Neuronal stem cell (in vitro differentiated cells): ENCODE measurements at regions not wholly inside any gene's neighbourhood (a gene's known extent, or its start where the extent isn't known, plus 50 kb on each side); places are given as distances from the start of the nearest gene placed in this dataset.

Experiments used
- DNase-seq: peaks from one replicate; pipeline ENCODE4 v3.0.0-alpha.2; 2013; ENCODE audit warnings: low spot score
- H2AFZ ChIP-seq: one replicate; pipeline ENCODE4 v1.6.1; 2013; ENCODE audit warnings: mild to moderate bottlenecking, low read length, inconsistent platforms
- H2AK5ac ChIP-seq: 2 replicates; pipeline ENCODE4 v1.6.1; 2013; ENCODE audit warnings: low read depth, mild to moderate bottlenecking, inconsistent platforms, low read length, moderate library complexity, mixed read lengths
- H2BK120ac ChIP-seq: 2 replicates; pipeline ENCODE4 v1.6.1; 2013; ENCODE audit warnings: low read depth, mild to moderate bottlenecking, inconsistent platforms, low read length, moderate library complexity, mixed read lengths
- H2BK12ac ChIP-seq: one replicate; pipeline ENCODE4 v1.6.1; 2013; ENCODE audit warnings: low read length, inconsistent platforms
- H2BK15ac ChIP-seq: 2 replicates; pipeline ENCODE4 v1.6.1; 2013; ENCODE audit warnings: mild to moderate bottlenecking, low read length, inconsistent platforms, mixed read lengths
- H2BK5ac ChIP-seq: one replicate; pipeline ENCODE4 v1.6.1; 2013; ENCODE audit warnings: inconsistent platforms, mild to moderate bottlenecking, low read length, moderate library complexity
- H3K14ac ChIP-seq: one replicate; pipeline ENCODE4 v1.6.1; 2013; ENCODE audit warnings: low read length, inconsistent platforms
- H3K18ac ChIP-seq: 2 replicates; pipeline ENCODE4 v1.6.1; 2013; ENCODE audit warnings: low read length, inconsistent platforms
- H3K23ac ChIP-seq: 2 replicates; pipeline ENCODE4 v1.6.1; 2013; ENCODE audit warnings: low read depth, mild to moderate bottlenecking, mixed read lengths, low read length, inconsistent platforms; ENCODE audit not compliant: poor library complexity
- H3K27ac ChIP-seq: replicated peaks from 3 replicates; pipeline ENCODE4 v1.5.1; 2013; ENCODE audit warnings: low read length, inconsistent platforms
- H3K27me3 ChIP-seq, 3 experiments: 2 replicates each; pipeline ENCODE4 v1.6.1; 2013; ENCODE audit warnings: low read length in 3 of 3, mild to moderate bottlenecking in 2 of 3, inconsistent platforms in 1 of 3, low read depth in 1 of 3, mixed read lengths in 1 of 3, moderate library complexity in 1 of 3; ENCODE audit not compliant: control insufficient read depth in 3 of 3, insufficient read depth in 3 of 3
- H3K36me3 ChIP-seq, 2 donors: replicated peaks in 1 of 2; 2 replicates each; pipeline ENCODE4 v1.6.1; 2013; ENCODE audit warnings: low read length in 2 of 2; ENCODE audit not compliant: control insufficient read depth in 2 of 2, insufficient read depth in 2 of 2
- H3K4ac ChIP-seq: 2 replicates; pipeline ENCODE4 v1.6.1; 2013; ENCODE audit warnings: inconsistent platforms, mild to moderate bottlenecking, low read length, moderate library complexity
- H3K4me1 ChIP-seq, 2 donors: 1 replicate in 1 of 2; 2 replicates in 1 of 2; pipeline ENCODE4 v1.6.1; 2013; ENCODE audit warnings: low read length in 2 of 2, low read depth in 1 of 2; ENCODE audit not compliant: control insufficient read depth in 2 of 2, insufficient read depth in 1 of 2
- H3K4me2 ChIP-seq: one replicate; pipeline ENCODE4 v1.6.1; 2013; ENCODE audit warnings: mild to moderate bottlenecking, low read length, inconsistent platforms; ENCODE audit not compliant: insufficient read depth, poor library complexity, severe bottlenecking
- H3K4me3 ChIP-seq, 2 donors: 2 replicates each; pipeline ENCODE4 v1.5.1; 2013; ENCODE audit warnings: low read length in 2 of 2, mild to moderate bottlenecking in 2 of 2, inconsistent platforms in 1 of 2, moderate library complexity in 1 of 2
- H3K79me1 ChIP-seq: one replicate; pipeline ENCODE4 v1.6.1; 2013; ENCODE audit warnings: low read depth, mild to moderate bottlenecking, inconsistent platforms, low read length, moderate library complexity
- H3K9ac ChIP-seq: one replicate; pipeline ENCODE4 v1.6.1; 2013; ENCODE audit warnings: mild to moderate bottlenecking, low read depth, low read length, inconsistent platforms; ENCODE audit not compliant: poor library complexity
- H3K9me3 ChIP-seq, 2 donors: replicated peaks in 1 of 2; 2 replicates each; pipeline versions ENCODE3 to v1.6.1; 2013; ENCODE audit warnings: low read length in 2 of 2, mild to moderate bottlenecking in 2 of 2, inconsistent platforms in 1 of 2, low read depth in 1 of 2, mixed read lengths in 1 of 2, moderate library complexity in 1 of 2; ENCODE audit not compliant: control insufficient read depth in 2 of 2, insufficient read depth in 1 of 2
- H4K8ac ChIP-seq: one replicate; pipeline ENCODE4 v1.6.1; 2013; ENCODE audit warnings: low read depth, mild to moderate bottlenecking, inconsistent platforms, low read length, moderate library complexity
- H4K91ac ChIP-seq: one replicate; pipeline ENCODE4 v1.6.1; 2013; ENCODE audit warnings: low read length, low read depth, mild to moderate bottlenecking, inconsistent platforms; ENCODE audit not compliant: poor library complexity
- WGBS, 2 donors: extraction: QIAGEN DNeasy Blood & Tissue Kit; methylation state at CpG; one replicate each; pipeline ENCODE4 v1.1.7; 2013; ENCODE audit warnings: missing lambda C conversion rate in 2 of 2, mixed read lengths in 1 of 2; ENCODE audit not compliant: insufficient read length in 2 of 2, insufficient replicate concordance in 1 of 2; ENCODE audit errors: extremely low coverage in 2 of 2; 5-methylcytosine and 5-hydroxymethylcytosine counted together

DNA sequence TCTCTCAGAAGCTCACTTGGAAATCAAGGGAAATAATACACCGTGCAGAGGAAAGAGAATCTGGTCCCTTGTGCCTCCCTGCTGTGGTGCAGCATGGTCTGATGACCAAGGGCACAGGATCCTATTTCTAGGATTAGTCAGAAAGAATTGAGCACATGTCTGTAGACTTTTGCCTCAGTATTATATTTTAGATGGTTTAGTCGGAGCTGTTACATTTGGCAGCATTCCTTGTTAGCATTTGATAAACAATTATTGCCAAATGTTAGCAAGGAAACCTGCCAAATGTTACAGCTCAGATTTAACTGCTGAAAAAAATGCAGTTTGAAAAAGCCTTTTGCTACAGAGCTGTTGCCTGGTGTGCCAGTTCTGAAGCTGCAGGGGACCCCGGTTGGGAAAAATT lies 183.5 kb upstream of the DPYD start:
- H3K14ac ChIP-seq, result no peak overlapping the region
- no peak for DNase-seq

GRCh38 chr1:98103617-98104285 lies 182.9 kb upstream of the DPYD start:
- Histone ChIP-seq H2AFZ (no peak overlapping the region), H4K8ac (no peak overlapping the region), H4K91ac (no peak overlapping the region), H3K18ac (no peak overlapping the region), H2AK5ac (no peak overlapping the region), H3K9ac (no peak overlapping the region), H3K4ac (no peak overlapping the region), H3K23ac (no peak overlapping the region), H2BK5ac (no peak overlapping the region), H3K4me3 (no peak overlapping the region), H3K27ac (no peak overlapping the region), H3K4me1 (no peaks in the 10 kb centered on the region), H2BK120ac (no peak overlapping the region), H3K4me2 (no peak overlapping the region), H3K14ac (no peak overlapping the region), H3K27me3 (no peaks in the 10 kb centered on the region), H3K9me3 (peaks cover 5 to 9% of the 10 kb centered on the region in 2 donors), H2BK12ac (no peak overlapping the region), H3K36me3 (no peaks in the 10 kb centered on the region), H2BK15ac (no peak overlapping the region), H3K79me1 (no peaks in the 10 kb centered on the region)
- DNase-seq, result no peak
- no CpG with 5 or more reads among the region's 5 CpGs for WGBS, 2 donors

More for the DNA sequence above, 183.5 kb upstream of the DPYD start:
- no peak overlapping the region for H3K4ac ChIP-seq
- H3K4me2 ChIP-seq, result no peak overlapping the region
- no peaks in the 10 kb centered on the region for H3K4me1 ChIP-seq
- no peak overlapping the region for H3K18ac ChIP-seq
- H3K79me1 ChIP-seq, result no peaks in the 10 kb centered on the region
- no peaks in the 10 kb centered on the region for H3K27me3 ChIP-seq
- no peak overlapping the region for H4K8ac ChIP-seq
- H2AFZ ChIP-seq, result no peak overlapping the region
- H3K36me3 ChIP-seq, result no peaks in the 10 kb centered on the region
- H2BK5ac ChIP-seq, result no peak overlapping the region
- no CpG with 5 or more reads among the region's 3 CpGs for WGBS, 2 donors
- H3K23ac ChIP-seq, result no peak overlapping the region
- peaks cover 5 to 9% of the 10 kb centered on the region in 2 donors for H3K9me3 ChIP-seq
- no peak overlapping the region for H2BK12ac ChIP-seq
- H3K27ac ChIP-seq, result no peak overlapping the region
- no peak overlapping the region for H4K91ac ChIP-seq
- H2BK120ac ChIP-seq, result no peak overlapping the region
- H2BK15ac ChIP-seq, result no peak overlapping the region
- H2AK5ac ChIP-seq, result no peak overlapping the region
- H3K9ac ChIP-seq, result no peak overlapping the region
- no peak overlapping the region for H3K4me3 ChIP-seq

GRCh38 chr1:98102345-98103030 lies 181.7 kb upstream of the DPYD start:
- H3K27me3 ChIP-seq, result no peaks in the 10 kb centered on the region
- H3K14ac ChIP-seq, result no peak overlapping the region
- no peak overlapping the region for H2AFZ ChIP-seq
- peaks cover 0 to 5% of the 10 kb centered on the region in 2 donors for H3K9me3 ChIP-seq
- H3K23ac ChIP-seq, result no peak overlapping the region
- H2AK5ac ChIP-seq, result no peak overlapping the region
- DNase-seq, result no peak
- no peak overlapping the region for H2BK120ac ChIP-seq
- H4K91ac ChIP-seq, result no peak overlapping the region
- H2BK5ac ChIP-seq, result no peak overlapping the region
- no peak overlapping the region for H3K4ac ChIP-seq
- H3K4me1 ChIP-seq, result no peaks in the 10 kb centered on the region
- H3K27ac ChIP-seq, result no peak overlapping the region
- no peak overlapping the region for H3K18ac ChIP-seq
- no peak overlapping the region for H3K9ac ChIP-seq
- no peaks in the 10 kb centered on the region for H3K36me3 ChIP-seq
- H2BK12ac ChIP-seq, result no peak overlapping the region
- H2BK15ac ChIP-seq, result no peak overlapping the region
- H4K8ac ChIP-seq, result no peak overlapping the region
- WGBS, 2 donors, result no CpG with 5 or more reads among the region's 4 CpGs
- no peak overlapping the region for H3K4me3 ChIP-seq
- H3K79me1 ChIP-seq, result no peaks in the 10 kb centered on the region
- no peak overlapping the region for H3K4me2 ChIP-seq

DNA sequence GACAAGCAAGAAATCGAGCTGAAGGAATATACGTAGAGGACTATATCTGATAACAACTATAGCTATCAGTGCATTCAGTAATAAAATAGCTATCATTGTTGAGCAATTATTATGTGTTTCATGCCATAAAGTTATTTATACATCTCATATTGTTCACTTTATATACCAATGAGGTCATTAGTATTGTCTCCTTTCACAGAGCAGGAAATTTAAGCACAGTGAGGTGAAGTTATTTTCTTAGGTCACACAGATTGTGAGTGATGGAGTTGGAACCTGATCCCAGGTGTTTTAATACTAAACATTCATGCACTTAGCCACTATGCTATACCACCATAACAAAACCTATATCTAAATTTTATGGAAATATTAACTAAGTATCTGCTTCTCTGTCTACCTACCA lies 180.5 kb upstream of the DPYD start:
- no peak overlapping the region for H2BK120ac ChIP-seq
- no peak overlapping the region for H2AK5ac ChIP-seq
- H2BK15ac ChIP-seq, result no peak overlapping the region
- H2BK5ac ChIP-seq, result no peak overlapping the region
- H3K18ac ChIP-seq, result no peak overlapping the region
- H3K27me3 ChIP-seq, result no peaks in the 10 kb centered on the region
- no peak overlapping the region for H3K4me2 ChIP-seq
- no peak overlapping the region for H4K91ac ChIP-seq
- H3K4ac ChIP-seq, result no peak overlapping the region
- H3K79me1 ChIP-seq, result no peaks in the 10 kb centered on the region
- no peaks in the 10 kb centered on the region for H3K4me1 ChIP-seq
- H3K23ac ChIP-seq, result no peak overlapping the region
- H3K14ac ChIP-seq, result no peak overlapping the region
- no peaks in the 10 kb centered on the region for H3K9me3 ChIP-seq
- H3K27ac ChIP-seq, result no peak overlapping the region
- H3K9ac ChIP-seq, result no peak overlapping the region
- no peaks in the 10 kb centered on the region for H3K36me3 ChIP-seq
- no peak overlapping the region for H2AFZ ChIP-seq
- H4K8ac ChIP-seq, result no peak overlapping the region
- no peak overlapping the region for H2BK12ac ChIP-seq
- no peak overlapping the region for H3K4me3 ChIP-seq
- WGBS, 2 donors, result 100% methylated on average over 2 of the region's 2 CpGs; no CpG with 5 or more reads in 1 of the 2 donors
- no peak for DNase-seq
